ENCODE measurements at regions not wholly inside any gene's neighbourhood (a gene's known extent, or its start where the extent isn't known, plus 50 kb on each side); places are given as distances from the start of the nearest gene placed in this dataset.

GRCh38 chr17:71437166-71437565 is 683.7 kb upstream of the SOX9 start (continued):
- TF ChIP-seq OVOL2 (CRISPR knock-in tag; IDR thresholded peaks at IDR 0.05; ENCODE audit: borderline replicate concordance) (no peak), FOXK1 (CRISPR knock-in tag; IDR thresholded peaks at IDR 0.05) (no peak), ZNF396 (CRISPR knock-in tag; IDR thresholded peaks at IDR 0.05; ENCODE audit: borderline replicate concordance) (no peak), ZNF317 (CRISPR knock-in tag; IDR thresholded peaks at IDR 0.05; ENCODE audit: borderline replicate concordance, low read depth) (no peak), ZNF423 (CRISPR knock-in tag; IDR thresholded peaks at IDR 0.05) (no peak)

DNA sequence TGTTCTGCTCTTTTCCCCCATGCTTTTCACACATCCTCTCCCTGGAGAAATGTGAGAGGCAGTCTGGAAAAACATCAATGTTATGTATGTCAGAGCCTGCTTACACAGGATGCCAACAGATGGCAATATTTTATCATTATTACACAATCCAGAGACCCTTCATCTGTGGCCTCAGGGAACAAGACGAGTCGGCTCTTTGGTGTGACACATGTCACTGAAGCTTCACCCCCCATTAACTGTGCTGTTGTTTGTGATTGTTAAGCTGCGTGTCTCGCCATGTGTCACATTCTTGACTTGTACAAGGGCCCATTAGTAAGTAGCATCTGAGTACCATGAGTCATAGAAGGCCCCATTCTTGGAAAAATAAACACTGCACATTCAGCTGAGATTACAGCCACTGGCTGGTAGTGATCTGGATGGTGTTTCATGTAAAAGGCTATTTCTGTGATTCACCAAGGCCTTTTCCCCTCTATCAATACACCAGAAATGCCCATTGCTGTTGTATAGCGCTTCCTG is 682.1 kb upstream of the SOX9 start:
- no peaks in the 10 kb centered on the region for H3K36me3 Mint-ChIP-seq
- no peak overlapping the region for H3K27ac Mint-ChIP-seq
- no peak overlapping the region for H3K4me3 Mint-ChIP-seq
- no peak for ATAC-seq
- CTCF ChIA-PET: no interaction called here
- H3K4me1 Mint-ChIP-seq: no peaks in the 10 kb centered on the region
- no peaks in the 10 kb centered on the region for H3K27me3 Mint-ChIP-seq (ENCODE audit: low read depth)
- POLR2A ChIA-PET: no interaction called here
- TF ChIP-seq ZNF423 (CRISPR knock-in tag; IDR thresholded peaks at IDR 0.05): no peak
- no peak for TF ChIP-seq ZNF232 (CRISPR knock-in tag; IDR thresholded peaks at IDR 0.05)
- TF ChIP-seq MAX (CRISPR knock-in tag; IDR thresholded peaks at IDR 0.05): no peak
- no peak for TF ChIP-seq PRRX2 (CRISPR knock-in tag; IDR thresholded peaks at IDR 0.05)
- no peak for DNase-seq (ENCODE audit: low spot score)
- peaks cover 7% of the 10 kb centered on the region for H3K9me3 Mint-ChIP-seq

DNA sequence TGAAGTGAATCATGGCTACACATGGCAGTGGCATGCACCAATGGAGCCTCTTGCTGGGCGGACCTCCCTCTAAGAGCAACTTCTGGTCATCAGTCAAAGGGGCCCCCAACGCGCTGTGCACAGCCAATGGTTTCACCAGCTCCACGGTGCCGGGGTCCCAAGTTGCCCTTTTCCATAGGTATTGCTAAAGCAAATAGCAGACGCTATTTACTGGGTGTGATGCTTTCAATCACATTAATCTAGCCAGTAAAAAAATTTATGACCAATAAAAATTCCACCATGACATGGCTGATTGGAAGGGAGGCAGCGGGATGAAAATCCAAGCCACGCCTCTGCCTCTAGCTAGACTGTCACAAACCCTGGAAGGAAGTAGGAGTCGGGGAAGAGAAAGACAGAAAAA is 680.3 kb upstream of the SOX9 start:
- DNase-seq (ENCODE audit: low spot score): no peak
- POLR2A ChIA-PET: no interaction called here
- H3K4me3 Mint-ChIP-seq: no peak overlapping the region
- no peaks in the 10 kb centered on the region for H3K36me3 Mint-ChIP-seq
- TF ChIP-seq, protein P1, sequence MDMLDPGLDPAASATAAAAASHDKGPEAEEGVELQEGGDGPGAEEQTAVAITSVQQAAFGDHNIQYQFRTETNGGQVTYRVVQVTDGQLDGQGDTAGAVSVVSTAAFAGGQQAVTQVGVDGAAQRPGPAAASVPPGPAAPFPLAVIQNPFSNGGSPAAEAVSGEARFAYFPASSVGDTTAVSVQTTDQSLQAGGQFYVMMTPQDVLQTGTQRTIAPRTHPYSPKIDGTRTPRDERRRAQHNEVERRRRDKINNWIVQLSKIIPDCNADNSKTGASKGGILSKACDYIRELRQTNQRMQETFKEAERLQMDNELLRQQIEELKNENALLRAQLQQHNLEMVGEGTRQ (CRISPR knock-in tag; IDR thresholded peaks at IDR 0.05): no peak
- TF ChIP-seq, protein P2, sequence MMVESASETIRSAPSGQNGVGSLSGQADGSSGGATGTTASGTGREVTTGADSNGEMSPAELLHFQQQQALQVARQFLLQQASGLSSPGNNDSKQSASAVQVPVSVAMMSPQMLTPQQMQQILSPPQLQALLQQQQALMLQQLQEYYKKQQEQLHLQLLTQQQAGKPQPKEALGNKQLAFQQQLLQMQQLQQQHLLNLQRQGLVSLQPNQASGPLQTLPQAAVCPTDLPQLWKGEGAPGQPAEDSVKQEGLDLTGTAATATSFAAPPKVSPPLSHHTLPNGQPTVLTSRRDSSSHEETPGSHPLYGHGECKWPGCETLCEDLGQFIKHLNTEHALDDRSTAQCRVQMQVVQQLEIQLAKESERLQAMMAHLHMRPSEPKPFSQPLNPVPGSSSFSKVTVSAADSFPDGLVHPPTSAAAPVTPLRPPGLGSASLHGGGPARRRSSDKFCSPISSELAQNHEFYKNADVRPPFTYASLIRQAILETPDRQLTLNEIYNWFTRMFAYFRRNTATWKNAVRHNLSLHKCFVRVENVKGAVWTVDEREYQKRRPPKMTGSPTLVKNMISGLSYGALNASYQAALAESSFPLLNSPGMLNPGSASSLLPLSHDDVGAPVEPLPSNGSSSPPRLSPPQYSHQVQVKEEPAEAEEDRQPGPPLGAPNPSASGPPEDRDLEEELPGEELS (CRISPR knock-in tag; IDR thresholded peaks at IDR 0.05): no peak
- TF ChIP-seq E2F4 (CRISPR knock-in tag; IDR thresholded peaks at IDR 0.05; ENCODE audit: borderline replicate concordance, low read depth) (no peak), NFE2L1 (CRISPR knock-in tag; IDR thresholded peaks at IDR 0.05) (no peak), NR3C1 (CRISPR knock-in tag; conservative IDR thresholded peaks at IDR 0.05; ENCODE audit: low read depth) (no peak), MAX (CRISPR knock-in tag; IDR thresholded peaks at IDR 0.05) (no peak), FOXK1 (CRISPR knock-in tag; IDR thresholded peaks at IDR 0.05) (no peak), ATF6 (CRISPR knock-in tag; IDR thresholded peaks at IDR 0.05) (no peak), ETV6 (CRISPR knock-in tag; IDR thresholded peaks at IDR 0.05) (no peak), ZNF138 (CRISPR knock-in tag; conservative IDR thresholded peaks at IDR 0.05) (no peak)
- TF ChIP-seq, protein P3, sequence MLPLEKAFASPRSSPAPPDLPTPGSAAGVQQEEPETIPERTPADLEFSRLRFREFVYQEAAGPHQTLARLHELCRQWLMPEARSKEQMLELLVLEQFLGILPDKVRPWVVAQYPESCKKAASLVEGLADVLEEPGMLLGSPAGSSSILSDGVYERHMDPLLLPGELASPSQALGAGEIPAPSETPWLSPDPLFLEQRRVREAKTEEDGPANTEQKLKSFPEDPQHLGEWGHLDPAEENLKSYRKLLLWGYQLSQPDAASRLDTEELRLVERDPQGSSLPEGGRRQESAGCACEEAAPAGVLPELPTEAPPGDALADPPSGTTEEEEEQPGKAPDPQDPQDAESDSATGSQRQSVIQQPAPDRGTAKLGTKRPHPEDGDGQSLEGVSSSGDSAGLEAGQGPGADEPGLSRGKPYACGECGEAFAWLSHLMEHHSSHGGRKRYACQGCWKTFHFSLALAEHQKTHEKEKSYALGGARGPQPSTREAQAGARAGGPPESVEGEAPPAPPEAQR (CRISPR knock-in tag; IDR thresholded peaks at IDR 0.05): no peak
- TF ChIP-seq, protein P4, sequence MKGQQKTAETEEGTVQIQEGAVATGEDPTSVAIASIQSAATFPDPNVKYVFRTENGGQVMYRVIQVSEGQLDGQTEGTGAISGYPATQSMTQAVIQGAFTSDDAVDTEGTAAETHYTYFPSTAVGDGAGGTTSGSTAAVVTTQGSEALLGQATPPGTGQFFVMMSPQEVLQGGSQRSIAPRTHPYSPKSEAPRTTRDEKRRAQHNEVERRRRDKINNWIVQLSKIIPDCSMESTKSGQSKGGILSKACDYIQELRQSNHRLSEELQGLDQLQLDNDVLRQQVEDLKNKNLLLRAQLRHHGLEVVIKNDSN (CRISPR knock-in tag; IDR thresholded peaks at IDR 0.05): no peak
- CTCF ChIA-PET: no interaction called here
- no peak overlapping the region for H3K27ac Mint-ChIP-seq
- no peak for ATAC-seq
- no peaks in the 10 kb centered on the region for H3K27me3 Mint-ChIP-seq (ENCODE audit: low read depth)
- no peaks in the 10 kb centered on the region for H3K4me1 Mint-ChIP-seq
- peaks cover 7% of the 10 kb centered on the region for H3K9me3 Mint-ChIP-seq
